MM.1S (cell line): ENCODE measurements at regions not wholly inside any gene's neighbourhood (a gene's known extent, or its start where the extent isn't known, plus 50 kb on each side); places are given as distances from the start of the nearest gene placed in this dataset.

Experiments used
- DNase-seq: peaks from one replicate; pipeline ENCODE4 v3.0.0-alpha.2; 2015
- H2AFZ ChIP-seq: fragments of 300-600 bp; sonication (generic); 2 replicates; pipeline ENCODE4 v1.6.0; 2016; ENCODE audit warnings: antibody characterized with exemption, low read length
- H3F3A ChIP-seq: fragments of 300-600 bp; sonication (generic); 2 replicates; pipeline ENCODE4 v1.6.1; 2016; ENCODE audit warnings: mild to moderate bottlenecking, antibody characterized with exemption, low read length, moderate library complexity, mixed read lengths; ENCODE audit not compliant: insufficient read depth
- H3K27ac ChIP-seq: fragments of 300-600 bp; sonication (generic); 2 replicates; pipeline ENCODE4 v1.5.1; 2016; ENCODE audit warnings: mild to moderate bottlenecking, low read length
- H3K27me3 ChIP-seq: fragments of 300-600 bp; sonication (generic); replicated peaks from 2 replicates; pipeline ENCODE4 v1.6.0; 2016; ENCODE audit warnings: low read length; ENCODE audit not compliant: insufficient read depth
- H3K36me3 ChIP-seq: fragments of 300-600 bp; sonication (generic); replicated peaks from 2 replicates; pipeline ENCODE4 v1.6.1; 2016; ENCODE audit warnings: mild to moderate bottlenecking, low read length, mixed read lengths; ENCODE audit not compliant: insufficient read depth
- H3K4me1 ChIP-seq: fragments of 300-600 bp; sonication (generic); 2 replicates; pipeline ENCODE4 v1.6.1; 2016; ENCODE audit warnings: low read length, mixed read lengths
- H3K4me2 ChIP-seq: fragments of 300-600 bp; sonication (generic); 2 replicates; pipeline ENCODE4 v1.6.0; 2016; ENCODE audit warnings: low read depth, low read length
- H3K4me3 ChIP-seq: fragments of 300-600 bp; sonication (generic); 2 replicates; pipeline ENCODE4 v1.5.1; 2016; ENCODE audit warnings: low read length, mixed read lengths
- H3K79me2 ChIP-seq: fragments of 300-600 bp; sonication (generic); 2 replicates; pipeline ENCODE4 v1.6.1; 2016; ENCODE audit warnings: mixed run types, low read length, mixed read lengths
- H3K9ac ChIP-seq: fragments of 300-600 bp; sonication (generic); 2 replicates; pipeline ENCODE4 v1.6.1; 2016; ENCODE audit warnings: low read length, mixed read lengths
- H3K9me2 ChIP-seq: fragments of 300-600 bp; sonication (generic); replicated peaks from 2 replicates; pipeline ENCODE4 v1.6.1; 2016; ENCODE audit warnings: mild to moderate bottlenecking, low read length, mixed read lengths; ENCODE audit not compliant: insufficient read depth
- H3K9me3 ChIP-seq: fragments of 300-600 bp; sonication (generic); replicated peaks from 2 replicates; pipeline ENCODE4 v1.6.1; 2016; ENCODE audit warnings: mild to moderate bottlenecking, low read length, mixed read lengths; ENCODE audit not compliant: insufficient read depth
- H4K20me1 ChIP-seq: fragments of 300-600 bp; sonication (generic); 2 replicates; pipeline ENCODE4 v1.6.1; 2016; ENCODE audit warnings: mild to moderate bottlenecking, low read length, moderate library complexity, mixed read lengths; ENCODE audit not compliant: insufficient read depth
- CTCF ChIP-seq: fragments of 300-600 bp; sonication (generic); IDR thresholded peaks from 2 replicates; pipeline ENCODE4 v1.5.1; 2016; ENCODE audit warnings: antibody characterized with exemption, low read length, mixed read lengths
- EZH2 ChIP-seq: fragments of 300-600 bp; sonication (generic); optimal IDR thresholded peaks from 2 replicates; pipeline ENCODE3; 2017; ENCODE audit warnings: low read depth, mild to moderate bottlenecking, antibody characterized with exemption, low read length, mixed read lengths
- EZH2phosphoT487 ChIP-seq: fragments of 300-600 bp; sonication (generic); IDR thresholded peaks from 2 replicates; pipeline ENCODE4 v1.6.1; 2018; ENCODE audit warnings: antibody characterized with exemption, low read length

- TF ChIP-seq EZH2: no peak
- TF ChIP-seq CTCF: no peak
- no peak for TF ChIP-seq EZH2phosphoT487
- DNase-seq: no peak
- H3K4me1 ChIP-seq: no peaks in the 10 kb centered on the region
These were observed 153.2 kb upstream of the SOX5 start for GRCh38 chr12:24102676-24103075.

DNA sequence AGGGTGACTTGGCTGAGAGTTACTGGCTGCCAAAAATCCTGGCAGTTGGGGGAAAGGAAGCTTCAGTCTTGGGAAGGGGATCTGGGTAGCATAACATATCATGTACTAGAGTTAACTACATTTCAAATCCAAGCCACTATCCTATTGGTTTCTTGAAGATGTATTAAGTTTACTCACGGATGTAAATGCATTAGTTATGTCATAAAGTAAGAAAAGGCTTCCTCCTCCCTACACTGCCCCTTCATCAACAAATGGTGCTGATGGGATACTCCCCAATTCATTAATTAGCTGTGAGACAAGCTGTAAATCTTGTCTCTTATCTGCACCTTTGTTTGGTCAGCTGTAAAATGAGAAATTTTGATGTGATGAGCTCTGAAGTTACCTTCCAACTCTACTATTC, 150.1 kb upstream of the SOX5 start:
- H3K9ac ChIP-seq: no peak overlapping the region
- no peak for DNase-seq
- no peak overlapping the region for H3K4me3 ChIP-seq
- H4K20me1 ChIP-seq: no peaks in the 10 kb centered on the region
- no peaks in the 10 kb centered on the region for H3K79me2 ChIP-seq
- H3K36me3 ChIP-seq: no peaks in the 10 kb centered on the region
- H3K27me3 ChIP-seq: no peaks in the 10 kb centered on the region
- no peaks in the 10 kb centered on the region for H3K9me2 ChIP-seq
- no peaks in the 10 kb centered on the region for H3K9me3 ChIP-seq
- no peak overlapping the region for H3K4me2 ChIP-seq
- H3K4me1 ChIP-seq: no peaks in the 10 kb centered on the region
- no peak overlapping the region for H3K27ac ChIP-seq
- no peak overlapping the region for H2AFZ ChIP-seq
- TF ChIP-seq EZH2phosphoT487: no peak
- TF ChIP-seq EZH2: no peak
- TF ChIP-seq CTCF: no peak
- H3F3A ChIP-seq: no peaks in the 10 kb centered on the region

More at GRCh38 chr12:24102676-24103075, 153.2 kb upstream of the SOX5 start:
- Histone ChIP-seq H3K36me3 (no peaks in the 10 kb centered on the region), H3F3A (no peaks in the 10 kb centered on the region), H3K27ac (no peak overlapping the region), H3K9ac (no peak overlapping the region), H2AFZ (no peak overlapping the region), H4K20me1 (no peaks in the 10 kb centered on the region), H3K79me2 (no peaks in the 10 kb centered on the region), H3K9me2 (no peaks in the 10 kb centered on the region), H3K4me3 (no peak overlapping the region), H3K9me3 (no peaks in the 10 kb centered on the region), H3K4me2 (no peak overlapping the region), H3K27me3 (no peaks in the 10 kb centered on the region)

DNA sequence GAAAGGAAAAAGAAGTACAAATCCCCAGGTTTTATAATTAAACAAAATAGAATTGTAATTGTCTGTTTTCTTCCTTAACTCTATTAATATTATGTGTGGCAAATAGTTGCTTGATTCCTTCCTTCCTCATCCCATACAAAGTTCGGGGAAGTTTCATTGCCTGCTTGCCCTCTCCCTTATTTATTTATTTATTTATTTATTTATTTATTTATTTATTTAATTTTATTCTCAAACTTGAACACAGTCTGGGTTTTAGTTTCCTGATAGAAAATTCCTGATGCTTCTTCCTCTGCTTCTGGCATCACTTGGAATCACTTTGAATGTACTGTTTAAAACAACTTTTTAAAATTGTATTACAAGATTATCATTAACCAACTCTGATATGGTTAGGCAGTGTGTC, 145.8 kb upstream of the SOX5 start:
- no peak for TF ChIP-seq EZH2
- no peak for TF ChIP-seq CTCF
- TF ChIP-seq EZH2phosphoT487: no peak
- Histone ChIP-seq H3F3A (no peaks in the 10 kb centered on the region), H3K4me2 (no peak overlapping the region), H4K20me1 (no peaks in the 10 kb centered on the region), H2AFZ (no peak overlapping the region), H3K27ac (no peak overlapping the region), H3K36me3 (no peaks in the 10 kb centered on the region), H3K9me3 (no peaks in the 10 kb centered on the region), H3K4me3 (no peak overlapping the region), H3K9me2 (no peaks in the 10 kb centered on the region), H3K4me1 (no peaks in the 10 kb centered on the region), H3K79me2 (no peaks in the 10 kb centered on the region), H3K27me3 (no peaks in the 10 kb centered on the region), H3K9ac (no peak overlapping the region)
- no peak for DNase-seq
